ENCODE measurements at regions not wholly inside any gene's neighbourhood (a gene's known extent, or its start where the extent isn't known, plus 50 kb on each side); places are given as distances from the start of the nearest gene placed in this dataset.
A peak's percentile ranks its signal among the peaks of the same experiment; 100 is the strongest.

GRCh38 chr1:56151402-56151801 lies 428.0 kb downstream of the PLPP3 start:
- no peak for DNase-seq (ENCODE audit: low read depth)

- DNase-seq (ENCODE audit: low read depth) = no peak
Measured at GRCh38 chr1:56150441-56151215, 428.7 kb downstream of the PLPP3 start.

- no peak for DNase-seq (ENCODE audit: low read depth)
Measured at GRCh38 chr1:56149761-56150160, 429.6 kb downstream of the PLPP3 start.

- no peak for DNase-seq (ENCODE audit: low read depth)
Measured at GRCh38 chr1:56148326-56149193, 430.8 kb downstream of the PLPP3 start.

GRCh38 chr1:56147459-56147858 lies 431.9 kb downstream of the PLPP3 start:
- no peak for DNase-seq (ENCODE audit: low read depth)

- no peak for DNase-seq (ENCODE audit: low read depth)
Measured at GRCh38 chr1:56147034-56147433, 432.3 kb downstream of the PLPP3 start.

- DNase-seq (ENCODE audit: low read depth) = peak; percentile 67
Measured at GRCh38 chr1:56146449-56146848, 432.9 kb downstream of the PLPP3 start.

- DNase-seq (ENCODE audit: low read depth) = no peak
Measured at GRCh38 chr1:56145581-56145980, 433.8 kb downstream of the PLPP3 start.

- DNase-seq (ENCODE audit: low read depth) = no peak
Measured at GRCh38 chr1:56142301-56142700, 437.1 kb downstream of the PLPP3 start.

GRCh38 chr1:56139836-56140235 lies 439.5 kb downstream of the PLPP3 start:
- no peak for DNase-seq (ENCODE audit: low read depth)

GRCh38 chr1:56137521-56138505 lies 441.6 kb downstream of the PLPP3 start:
- DNase-seq (ENCODE audit: low read depth) = no peak

GRCh38 chr1:56137090-56137489 lies 442.3 kb downstream of the PLPP3 start:
- DNase-seq (ENCODE audit: low read depth) = no peak

GRCh38 chr1:56135864-56136147 lies 443.6 kb downstream of the PLPP3 start:
- no peak for DNase-seq (ENCODE audit: low read depth)

- DNase-seq (ENCODE audit: low read depth) = peak; percentile 15
Measured at GRCh38 chr1:56135069-56135863, 444.1 kb downstream of the PLPP3 start.

GRCh38 chr1:56133522-56134472 lies 445.6 kb downstream of the PLPP3 start:
- DNase-seq (ENCODE audit: low read depth) = no peak

GRCh38 chr1:56132520-56132919 lies 446.8 kb downstream of the PLPP3 start:
- no peak for DNase-seq (ENCODE audit: low read depth)

GRCh38 chr1:56129837-56130236 lies 449.5 kb downstream of the PLPP3 start:
- no peak for DNase-seq (ENCODE audit: low read depth)

- no peak for DNase-seq (ENCODE audit: low read depth)
Measured at GRCh38 chr1:56125316-56125715, 454.0 kb downstream of the PLPP3 start.

- no peak for DNase-seq (ENCODE audit: low read depth)
Measured at GRCh38 chr1:56123826-56124225, 455.5 kb downstream of the PLPP3 start.

- no peak for DNase-seq (ENCODE audit: low read depth)
Measured at GRCh38 chr1:56123421-56123820, 455.9 kb downstream of the PLPP3 start.
